DND-41 (cell line): ENCODE measurements at regions not wholly inside any gene's neighbourhood (a gene's known extent, or its start where the extent isn't known, plus 50 kb on each side); places are given as distances from the start of the nearest gene placed in this dataset.

Source experiments
- EZH2 ChIP-seq: IDR thresholded peaks from 3 replicates; pipeline ENCODE4 v1.6.1; 2012; ENCODE audit warnings: borderline replicate concordance, low read depth, mild to moderate bottlenecking, moderate library complexity, low read length, inconsistent platforms; ENCODE audit not compliant: severe bottlenecking
- TF ChIP-seq, protein P1 (sequence below): IDR thresholded peaks from 2 replicates; pipeline ENCODE4 v1.5.1; 2012; ENCODE audit warnings: borderline replicate concordance, low read length, moderate library complexity, mild to moderate bottlenecking; ENCODE audit not compliant: poor library complexity, severe bottlenecking; ENCODE audit errors: extremely low read depth

DNA sequence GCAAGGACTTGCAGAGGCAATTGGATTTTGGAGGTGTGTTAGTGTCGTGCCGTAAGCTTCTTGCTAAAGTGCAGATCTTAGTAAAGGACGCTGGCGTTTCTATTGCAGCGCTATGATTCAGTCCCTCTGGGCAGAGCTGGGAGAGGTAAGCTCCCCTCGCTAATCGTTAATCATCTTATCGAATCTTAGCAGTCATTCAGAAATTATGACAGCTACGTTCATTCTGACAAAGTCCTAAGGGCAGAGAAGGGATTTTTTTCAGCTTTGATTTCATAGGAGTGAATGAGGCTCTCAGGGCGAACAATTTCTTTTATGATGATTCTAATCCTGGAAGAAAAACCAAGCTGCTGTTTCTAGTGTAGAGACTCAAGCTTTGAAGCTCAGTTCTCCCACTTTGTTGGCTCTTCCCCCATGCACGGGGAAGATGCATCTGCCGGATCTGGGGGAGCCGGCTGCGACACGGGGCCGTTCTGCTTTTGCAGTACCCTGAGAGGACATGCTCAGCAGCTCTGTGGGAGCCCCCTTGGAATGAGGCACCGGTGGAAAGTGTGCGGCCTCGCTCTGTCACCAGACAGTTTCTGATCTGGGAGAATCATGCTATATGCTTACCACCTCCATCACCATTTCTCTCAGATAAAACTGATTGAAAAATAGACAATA lies 79.1 kb upstream of the SLC22A23 start:
- TF ChIP-seq, protein P1, sequence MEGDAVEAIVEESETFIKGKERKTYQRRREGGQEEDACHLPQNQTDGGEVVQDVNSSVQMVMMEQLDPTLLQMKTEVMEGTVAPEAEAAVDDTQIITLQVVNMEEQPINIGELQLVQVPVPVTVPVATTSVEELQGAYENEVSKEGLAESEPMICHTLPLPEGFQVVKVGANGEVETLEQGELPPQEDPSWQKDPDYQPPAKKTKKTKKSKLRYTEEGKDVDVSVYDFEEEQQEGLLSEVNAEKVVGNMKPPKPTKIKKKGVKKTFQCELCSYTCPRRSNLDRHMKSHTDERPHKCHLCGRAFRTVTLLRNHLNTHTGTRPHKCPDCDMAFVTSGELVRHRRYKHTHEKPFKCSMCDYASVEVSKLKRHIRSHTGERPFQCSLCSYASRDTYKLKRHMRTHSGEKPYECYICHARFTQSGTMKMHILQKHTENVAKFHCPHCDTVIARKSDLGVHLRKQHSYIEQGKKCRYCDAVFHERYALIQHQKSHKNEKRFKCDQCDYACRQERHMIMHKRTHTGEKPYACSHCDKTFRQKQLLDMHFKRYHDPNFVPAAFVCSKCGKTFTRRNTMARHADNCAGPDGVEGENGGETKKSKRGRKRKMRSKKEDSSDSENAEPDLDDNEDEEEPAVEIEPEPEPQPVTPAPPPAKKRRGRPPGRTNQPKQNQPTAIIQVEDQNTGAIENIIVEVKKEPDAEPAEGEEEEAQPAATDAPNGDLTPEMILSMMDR, result no peak
- no peak for TF ChIP-seq EZH2
